GM21576 (cell line): ENCODE measurements at regions not wholly inside any gene's neighbourhood (a gene's known extent, or its start where the extent isn't known, plus 50 kb on each side); places are given as distances from the start of the nearest gene placed in this dataset.
"Not testable (repeated sequence)": the region's sequence is repeated elsewhere in the genome, so short reads cannot be mapped to it uniquely, and the experiment has no call there.

Experiments used
- ATAC-seq: cut with Tn5 transposase; IDR thresholded peaks from one replicate; pipeline ENCODE4 v1.9.1; 2021; ENCODE audit warnings: mild to moderate bottlenecking, moderate library complexity; ENCODE audit not compliant: unreplicated experiment

- ATAC-seq: no peak
Measured at GRCh38 chr5:153939101-153939500, 99.6 kb downstream of the FAM114A2 start.

DNA sequence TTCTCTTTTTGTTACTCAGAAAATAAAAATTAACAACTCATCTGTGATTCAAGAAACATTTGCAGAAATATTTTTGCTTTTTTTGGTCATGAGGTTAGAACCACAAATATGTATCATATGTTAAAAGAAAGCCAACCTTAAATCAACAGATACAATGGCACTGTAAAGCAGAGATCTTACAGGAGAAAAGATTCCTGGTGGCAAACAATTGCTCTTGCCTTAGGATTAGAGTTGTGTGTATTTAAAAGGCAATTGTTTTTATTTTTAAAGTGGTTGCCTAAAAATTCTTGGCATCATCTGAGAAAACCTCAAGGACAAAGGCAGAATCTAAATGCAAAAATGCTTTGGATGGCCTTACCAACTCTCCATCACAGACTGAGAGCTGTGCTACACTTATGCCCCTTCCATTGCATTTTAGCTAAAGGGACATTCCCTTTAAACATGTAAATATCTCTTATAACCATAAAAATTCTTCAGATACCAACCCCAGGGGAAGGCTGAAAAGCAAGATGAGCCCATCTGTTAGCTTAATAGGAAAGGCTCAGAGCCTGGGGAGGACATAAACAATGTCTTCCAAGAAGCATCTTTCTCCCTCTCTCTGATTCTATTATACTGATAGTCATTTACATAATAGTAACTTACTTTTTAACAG, 100.4 kb downstream of the FAM114A2 start:
- no peak for ATAC-seq

- ATAC-seq: no peak
Measured at GRCh38 chr5:153937661-153938060, 101.0 kb downstream of the FAM114A2 start.

- ATAC-seq: not testable (repeated sequence)
Measured at GRCh38 chr5:153935151-153935550, 103.6 kb downstream of the FAM114A2 start.

DNA sequence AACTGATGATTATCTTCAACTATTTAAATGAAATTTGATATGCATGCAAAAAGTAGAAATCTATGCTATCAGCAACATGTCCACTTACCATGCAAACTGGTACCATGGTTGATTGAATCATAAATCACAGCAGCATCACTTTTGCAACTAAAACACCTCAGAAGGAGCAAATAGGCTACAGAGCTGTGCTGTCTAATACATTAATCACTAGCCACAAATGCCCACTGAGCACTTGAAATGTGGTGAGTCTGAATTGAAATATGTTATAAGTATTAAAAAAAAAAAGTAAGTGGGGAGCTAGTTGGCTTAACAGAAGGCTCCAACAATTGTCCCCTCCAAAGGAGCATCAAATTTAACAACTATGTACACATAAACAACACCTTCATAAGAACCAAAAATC, 112.5 kb downstream of the FAM114A2 start:
- no peak for ATAC-seq

- no peak for ATAC-seq
Measured at GRCh38 chr5:153919161-153919560, 119.5 kb downstream of the FAM114A2 start.

DNA sequence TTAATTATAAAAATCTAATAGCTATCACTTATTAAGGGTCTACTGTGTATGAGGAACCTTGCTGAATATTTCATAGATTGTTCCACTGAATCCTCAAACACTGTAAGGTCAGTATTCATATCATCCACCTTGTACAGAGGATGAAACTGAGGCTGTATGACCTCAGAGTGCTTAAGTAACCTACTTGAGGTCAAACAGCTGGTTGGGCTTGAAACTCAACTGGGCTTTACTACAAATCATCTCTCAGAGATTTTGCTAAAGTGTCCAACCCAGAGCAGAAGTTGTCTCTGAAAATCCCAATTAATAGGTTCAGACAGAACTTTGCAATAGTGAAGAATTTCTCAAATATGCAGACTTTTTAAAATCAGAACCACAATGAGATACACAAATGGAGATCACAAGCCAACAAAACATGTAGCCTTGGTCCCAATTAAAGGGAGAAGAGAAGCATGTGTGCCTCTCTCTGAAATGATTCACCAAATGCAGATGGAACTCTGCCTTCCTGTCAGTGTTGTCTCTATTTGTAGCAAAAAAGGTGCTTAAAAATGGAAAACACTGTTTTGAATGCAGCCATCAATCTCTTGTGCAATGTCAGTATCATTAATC, 131.4 kb downstream of the FAM114A2 start:
- ATAC-seq: no peak

GRCh38 chr5:153905219-153905618, 133.5 kb downstream of the FAM114A2 start:
- no peak for ATAC-seq

GRCh38 chr5:153903321-153903720, 135.4 kb downstream of the FAM114A2 start:
- ATAC-seq: no peak

- no peak for ATAC-seq
Measured at GRCh38 chr5:153902016-153902415, 136.7 kb downstream of the FAM114A2 start.

DNA sequence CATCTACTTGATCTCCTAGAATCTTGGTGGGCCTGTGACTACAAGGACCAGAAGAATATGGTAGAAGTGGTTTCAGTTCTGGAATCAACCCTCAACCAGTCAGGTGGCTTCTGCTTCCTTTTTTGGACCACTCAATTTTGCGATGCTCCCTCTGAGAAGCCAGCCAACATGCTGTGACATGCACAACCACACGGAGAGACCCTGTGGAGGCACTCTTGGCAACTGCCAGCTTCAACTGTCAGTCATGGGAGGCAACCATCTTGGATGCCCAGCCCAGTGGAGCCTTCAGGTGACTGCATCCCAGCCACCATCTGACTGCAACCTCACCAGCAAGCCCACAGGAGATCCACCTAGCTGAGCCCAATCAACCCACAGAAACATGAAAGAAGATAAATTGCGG, 137.3 kb downstream of the FAM114A2 start:
- ATAC-seq: no peak

DNA sequence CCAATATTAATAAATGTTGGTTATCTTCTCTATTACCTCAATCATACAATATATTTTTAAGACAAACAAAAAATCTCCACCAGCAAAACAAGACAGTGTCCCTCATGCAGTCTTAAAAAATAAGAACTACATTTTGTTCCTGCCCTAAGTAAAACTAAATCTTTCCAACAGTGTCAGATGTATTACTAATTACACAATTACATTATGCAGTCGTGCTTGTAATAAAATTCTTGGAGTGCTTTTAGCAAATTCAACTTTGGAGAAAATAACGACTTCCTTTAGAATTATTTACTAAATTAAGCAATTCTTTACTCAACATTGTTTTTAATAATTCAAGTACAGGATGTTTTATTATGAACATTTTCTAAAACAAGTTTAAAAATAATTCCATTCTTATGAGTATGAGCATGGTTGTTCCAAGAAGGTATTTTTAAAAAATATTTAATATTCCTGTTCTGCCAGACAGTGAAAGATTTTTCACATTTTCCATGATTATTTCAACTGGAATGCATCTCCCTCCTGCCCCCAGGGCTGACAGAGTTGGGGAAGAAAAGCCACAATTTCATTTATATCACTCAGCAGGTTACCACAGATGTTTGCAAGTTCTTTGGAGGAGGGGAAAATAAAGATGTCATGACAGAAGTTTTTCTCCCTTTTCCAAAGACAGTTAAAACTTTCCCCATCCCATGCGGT, 137.9 kb downstream of the FAM114A2 start:
- no peak for ATAC-seq

DNA sequence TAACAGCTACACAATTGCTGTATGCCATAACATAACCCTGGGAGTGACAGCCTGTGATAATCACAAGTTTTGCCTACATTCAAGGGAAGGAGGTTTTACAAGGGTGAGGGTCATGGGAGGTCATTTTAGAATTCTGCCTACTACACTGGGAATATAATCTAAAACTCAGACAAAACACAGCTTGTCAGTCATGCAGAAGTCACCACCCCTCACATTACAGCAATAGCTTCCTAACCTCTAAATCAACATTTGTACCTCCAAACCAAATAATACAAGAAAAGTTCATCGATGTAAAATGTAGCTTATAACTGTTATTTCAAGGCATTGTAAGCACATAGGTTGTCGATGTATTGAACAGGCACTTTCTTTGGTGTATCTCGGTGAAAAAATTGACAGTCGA, 139.0 kb downstream of the FAM114A2 start:
- ATAC-seq: no peak

GRCh38 chr5:153896701-153897100, 142.0 kb downstream of the FAM114A2 start:
- peak; percentile 98 for ATAC-seq

- no peak for ATAC-seq
Measured at GRCh38 chr5:153896117-153896516, 142.6 kb downstream of the FAM114A2 start.

DNA sequence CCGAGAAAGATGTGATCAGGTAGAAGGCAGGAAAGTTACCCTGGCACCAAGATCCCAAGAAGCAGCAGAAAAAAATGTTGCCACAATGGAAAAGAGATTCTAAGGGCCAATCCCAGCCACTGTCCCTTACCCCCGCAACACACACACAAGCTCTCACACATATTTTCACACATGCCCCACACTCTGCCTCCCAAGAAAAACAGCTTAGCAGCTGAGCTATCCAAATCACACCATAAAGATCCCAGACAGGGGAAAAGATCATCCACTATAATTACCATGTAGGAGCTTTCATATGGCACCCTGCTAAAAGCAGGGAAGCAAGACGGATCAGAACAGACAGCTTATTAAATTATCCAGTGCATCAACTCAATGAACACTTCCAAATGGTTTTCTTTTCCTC, 143.4 kb downstream of the FAM114A2 start:
- no peak for ATAC-seq

DNA sequence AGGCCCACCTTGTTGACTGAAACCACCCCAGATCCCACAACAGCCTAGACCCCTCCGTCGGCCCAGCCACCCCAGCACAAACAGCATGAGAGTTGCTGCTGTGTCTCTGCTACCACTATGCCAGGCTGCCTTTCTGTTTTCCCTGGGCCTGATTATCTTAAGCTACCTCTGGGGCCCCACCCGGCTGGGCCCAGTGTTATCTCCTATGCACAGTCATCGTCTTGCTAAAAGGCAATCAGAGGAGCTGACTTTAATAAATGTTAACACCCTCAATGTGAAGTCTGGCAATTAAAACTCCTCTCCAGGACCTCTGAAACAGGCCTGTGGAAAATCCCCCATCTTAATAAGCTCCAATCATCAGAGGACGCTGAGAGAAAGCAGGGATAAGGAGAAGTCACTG, 144.9 kb downstream of the FAM114A2 start:
- ATAC-seq: no peak

- peak; percentile 63 for ATAC-seq
Measured at GRCh38 chr5:153891394-153891793, 147.3 kb downstream of the FAM114A2 start.

- ATAC-seq: no peak
Measured at GRCh38 chr5:153888781-153889180, 149.9 kb downstream of the FAM114A2 start.

DNA sequence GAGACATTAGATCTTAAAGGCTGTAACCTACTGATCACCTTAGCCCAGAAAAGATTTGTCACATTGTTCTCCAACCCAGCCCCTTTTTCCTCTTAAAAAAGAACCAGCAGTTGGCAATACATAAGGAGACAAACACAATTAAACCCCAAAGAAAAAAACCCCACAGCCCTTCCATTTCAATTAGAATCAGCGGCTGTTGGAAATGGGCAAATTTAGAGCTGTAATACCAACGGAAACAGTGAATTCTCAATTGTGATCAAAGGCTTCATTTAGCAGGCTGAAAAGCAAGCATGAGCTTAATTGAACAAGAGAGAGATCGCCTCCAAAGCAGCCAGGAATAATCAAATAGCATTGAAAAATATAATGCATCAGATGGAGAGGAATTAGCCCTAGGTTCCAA, 153.6 kb downstream of the FAM114A2 start:
- no peak for ATAC-seq

DNA sequence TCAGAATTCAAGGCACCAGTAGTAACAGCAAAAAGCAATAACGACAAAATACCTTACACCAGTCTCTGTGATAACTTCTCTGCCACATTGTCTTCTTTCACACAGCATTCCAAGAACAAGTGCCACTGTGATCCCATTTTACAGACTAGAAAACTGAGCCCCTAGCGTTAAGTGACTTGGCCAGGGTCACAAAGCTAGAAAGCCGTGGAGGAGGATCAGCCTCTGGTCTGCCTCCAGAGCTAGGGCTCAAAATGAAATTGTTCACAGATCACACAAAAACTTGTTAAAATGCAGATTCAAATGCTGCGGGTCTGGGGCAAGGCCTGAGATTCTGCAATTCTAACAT, 154.1 kb downstream of the FAM114A2 start:
- ATAC-seq: no peak

DNA sequence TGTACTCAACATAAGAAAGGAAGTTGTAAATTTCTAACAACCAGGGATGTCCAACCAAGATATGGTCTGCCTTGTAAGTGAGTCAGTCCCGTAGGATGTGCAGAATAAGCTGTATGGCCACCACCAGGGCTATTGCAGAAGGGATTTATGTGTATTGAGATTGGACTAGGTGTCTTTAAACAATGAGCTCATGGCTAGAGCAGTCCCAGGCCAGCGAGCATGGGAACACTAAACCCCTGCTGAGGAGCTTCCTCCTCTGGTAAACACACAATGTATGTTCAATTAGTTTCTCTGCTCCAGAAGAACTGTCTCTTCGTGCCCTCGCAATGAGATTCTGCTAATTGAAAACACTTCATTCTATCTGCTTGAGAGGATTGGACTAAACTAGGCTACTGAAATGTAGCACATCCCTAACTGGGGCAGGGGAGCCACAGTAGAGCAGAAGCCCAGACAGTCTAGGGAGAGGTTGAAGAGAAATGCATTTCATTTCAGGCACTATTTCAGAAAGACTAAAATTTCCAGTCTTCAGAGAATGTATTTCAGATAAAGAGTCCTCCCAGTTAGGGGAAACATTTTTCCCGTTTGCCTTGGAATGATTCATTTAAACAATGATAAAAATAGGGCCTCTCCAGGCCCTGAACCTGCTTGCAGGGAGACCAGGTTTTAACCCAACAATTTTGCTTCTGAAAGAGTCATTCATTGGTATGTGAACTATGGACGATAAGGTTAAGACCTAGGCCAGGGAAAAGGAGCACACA, 154.7 kb downstream of the FAM114A2 start:
- ATAC-seq: no peak
